ENCODE measurements at regions not wholly inside any gene's neighbourhood (a gene's known extent, or its start where the extent isn't known, plus 50 kb on each side); places are given as distances from the start of the nearest gene placed in this dataset.
"Not testable (repeated sequence)": the region's sequence is repeated elsewhere in the genome, so short reads cannot be mapped to it uniquely, and the experiment has no call there.

- DNase-seq, result peak; percentile 2
Observed at GRCh38 chr6:144479991-144480390, 194.9 kb downstream of the UTRN start.

DNA sequence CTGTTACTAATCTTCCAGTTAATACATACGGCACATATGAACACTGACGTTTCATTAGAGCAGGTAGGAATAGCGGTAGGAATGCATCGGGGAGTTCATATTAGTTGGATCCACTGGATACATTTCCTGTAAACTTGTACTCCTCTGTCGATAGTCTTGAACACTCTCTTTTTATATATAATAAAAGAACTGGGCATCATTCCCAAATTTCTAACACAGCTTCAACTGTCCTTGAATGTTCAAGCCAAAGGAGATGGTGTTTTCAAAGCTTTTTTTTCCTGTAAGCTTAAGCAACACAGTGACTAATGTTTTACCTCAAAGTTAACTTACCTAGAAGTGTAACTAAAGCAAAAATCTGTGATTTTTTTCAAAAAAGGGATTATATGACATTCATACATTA is 195.3 kb downstream of the UTRN start:
- peak; percentile 25 for DNase-seq

- no peak for DNase-seq
Observed at GRCh38 chr6:144481527-144481926, 196.4 kb downstream of the UTRN start.

DNA sequence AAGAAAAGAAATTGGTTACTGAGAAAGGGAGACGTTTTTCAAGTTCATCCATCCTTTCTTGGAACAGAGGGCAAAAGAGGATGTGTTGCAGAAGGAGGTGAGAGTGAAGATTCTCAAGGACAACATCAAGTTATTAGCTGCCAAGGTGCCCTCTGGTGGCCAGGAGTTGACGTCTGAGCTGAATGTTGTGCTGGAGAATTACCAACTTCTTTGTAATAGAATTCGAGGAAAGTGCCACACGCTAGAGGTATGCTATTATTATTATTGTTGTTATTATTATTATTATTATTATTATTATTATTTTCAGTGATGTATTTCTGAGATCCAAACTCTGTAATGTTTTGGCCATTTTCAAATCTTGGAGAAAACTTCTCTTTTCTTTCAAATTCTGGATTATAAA is 197.0 kb downstream of the UTRN start:
- DNase-seq, result peak; percentile 25

DNA sequence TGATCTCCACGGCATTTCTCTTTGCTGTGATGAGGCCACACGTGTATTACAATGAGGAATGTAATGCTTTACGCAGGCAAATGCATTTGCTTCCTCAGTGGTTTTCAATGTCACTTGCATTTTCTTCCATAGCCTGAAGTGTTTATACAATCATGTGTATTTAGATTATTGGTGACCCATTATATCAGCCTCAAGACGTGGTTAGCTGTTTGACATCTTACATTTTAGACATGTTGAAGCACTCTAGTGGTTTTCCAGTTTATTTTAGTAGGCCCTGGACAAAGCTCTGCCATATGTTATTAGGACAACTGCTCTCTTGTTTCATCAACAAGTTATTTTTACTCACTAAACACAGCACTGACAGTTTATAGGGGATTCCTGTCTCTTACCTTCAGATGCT is 200.4 kb downstream of the UTRN start:
- no peak for DNase-seq

DNA sequence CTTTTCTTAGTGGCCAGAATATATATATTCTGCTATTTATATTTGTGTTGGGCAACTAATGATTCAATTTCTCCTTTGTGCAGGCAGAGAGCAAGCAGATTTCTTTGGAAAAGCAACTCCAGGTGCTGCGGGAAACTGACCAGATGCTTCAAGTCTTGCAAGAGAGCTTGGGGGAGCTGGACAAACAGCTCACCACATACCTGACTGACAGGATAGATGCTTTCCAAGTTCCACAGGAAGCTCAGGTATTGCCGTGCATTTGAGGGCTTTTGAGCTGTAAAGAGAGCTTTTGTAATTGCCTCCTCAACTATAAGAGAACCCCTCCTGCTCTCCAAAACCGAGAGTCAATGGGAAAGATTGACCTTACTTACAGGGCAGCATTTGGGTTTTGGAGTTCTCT is 203.5 kb downstream of the UTRN start:
- DNase-seq, result no peak

DNA sequence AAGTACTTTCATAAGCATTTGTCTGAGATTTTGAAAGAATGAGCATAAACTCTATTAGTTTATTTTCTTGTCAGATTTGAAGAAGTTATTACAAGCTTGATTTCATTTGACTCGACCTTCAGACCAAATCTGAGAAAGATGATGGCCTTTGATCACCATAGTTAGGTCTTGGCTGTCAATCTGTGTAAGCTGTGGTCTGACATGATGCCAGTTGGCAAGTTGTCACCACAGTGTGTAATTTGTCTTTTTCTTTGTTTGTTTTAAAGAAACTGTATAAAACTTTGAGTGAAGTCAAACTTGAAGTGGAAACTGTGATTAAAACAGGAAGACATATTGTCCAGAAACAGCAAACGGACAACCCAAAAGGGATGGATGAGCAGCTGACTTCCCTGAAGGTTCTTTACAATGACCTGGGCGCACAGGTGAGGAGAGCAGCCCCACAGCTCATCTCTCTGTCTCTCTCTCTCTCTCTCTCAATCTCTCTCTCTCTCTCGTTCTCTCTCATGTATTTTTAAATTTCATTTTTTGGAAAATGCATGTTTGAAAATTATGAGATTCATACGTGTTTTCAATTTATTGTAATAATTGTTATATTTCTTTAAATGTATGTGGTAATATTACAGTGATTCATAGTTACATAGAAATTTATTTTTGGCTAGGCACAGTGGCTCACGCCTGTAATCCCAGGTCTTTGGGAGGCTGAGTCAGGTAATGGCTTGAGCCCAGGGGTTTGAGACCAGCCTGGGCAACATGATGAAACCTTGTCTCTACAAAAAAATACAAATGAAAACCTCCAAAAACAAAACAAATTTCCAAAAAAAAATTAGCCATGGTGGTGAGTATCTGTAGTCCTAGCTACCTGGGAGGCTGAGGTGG is 208.1 kb downstream of the UTRN start:
- no peak for DNase-seq

DNA sequence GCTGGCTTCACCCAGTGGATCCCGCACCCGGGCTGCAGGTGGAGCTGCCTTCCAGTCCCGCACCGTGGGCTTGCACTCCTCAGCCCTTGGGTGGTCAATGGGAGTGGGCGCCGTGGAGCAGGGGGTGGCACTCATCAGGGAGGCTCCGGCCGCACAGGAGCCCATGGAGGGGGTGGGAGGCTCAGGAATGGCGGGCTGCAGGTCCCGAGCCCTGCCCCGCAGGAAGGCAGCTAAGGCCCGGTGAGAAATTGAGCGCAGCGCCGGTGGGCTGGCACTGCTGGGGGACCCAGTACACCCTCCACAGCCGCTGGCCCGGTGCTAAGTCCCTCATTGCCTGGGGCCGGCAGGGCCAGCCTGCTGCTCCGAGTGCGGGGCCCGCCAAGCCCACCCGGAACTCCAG is 209.9 kb downstream of the UTRN start:
- not testable (repeated sequence) for DNase-seq

GRCh38 chr6:144497650-144498049 is 212.5 kb downstream of the UTRN start:
- no peak for DNase-seq

GRCh38 chr6:144500892-144501291 is 215.8 kb downstream of the UTRN start:
- DNase-seq, result no peak

DNA sequence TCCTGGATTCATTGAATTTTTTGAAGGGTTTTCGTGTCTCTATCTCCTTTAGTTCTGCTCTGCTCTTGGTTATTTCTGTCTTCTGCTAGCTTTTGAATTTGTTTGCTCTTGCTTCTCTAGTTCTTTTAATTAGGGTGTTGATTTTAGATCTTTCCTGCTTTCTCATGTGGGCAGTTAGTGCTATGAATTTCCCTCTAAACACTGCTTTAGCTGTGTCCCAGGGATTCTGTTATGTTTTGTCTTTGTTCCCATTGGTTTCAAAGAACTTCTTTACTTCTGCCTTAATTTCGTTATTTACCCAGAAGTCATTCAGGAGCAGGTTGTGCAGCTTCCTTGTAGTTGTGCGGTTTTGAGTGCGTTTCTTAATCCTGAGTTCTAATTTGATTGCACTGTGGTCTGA is 220.1 kb downstream of the UTRN start:
- not testable (repeated sequence) for DNase-seq

DNA sequence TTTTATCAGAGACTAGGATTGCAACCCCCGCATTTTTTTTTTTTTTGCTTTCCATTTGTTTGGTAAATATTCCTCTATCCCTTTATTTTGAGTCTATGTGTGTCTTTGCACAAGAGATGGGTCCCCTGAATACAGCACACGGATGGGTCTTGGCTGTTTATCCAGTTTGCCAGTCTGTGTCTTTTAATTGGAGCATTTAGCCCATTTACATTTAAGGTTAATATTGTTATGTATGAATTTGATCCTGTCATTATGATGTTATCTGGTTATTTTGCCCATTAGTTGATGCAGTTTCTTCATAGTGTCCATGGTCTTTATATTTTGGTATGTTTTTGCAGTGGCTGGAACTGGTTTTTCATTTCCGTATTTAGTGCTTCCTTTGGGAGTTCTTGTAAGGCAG is 220.9 kb downstream of the UTRN start:
- not testable (repeated sequence) for DNase-seq

GRCh38 chr6:144507772-144508312 is 222.7 kb downstream of the UTRN start:
- DNase-seq, result not testable (repeated sequence)

DNA sequence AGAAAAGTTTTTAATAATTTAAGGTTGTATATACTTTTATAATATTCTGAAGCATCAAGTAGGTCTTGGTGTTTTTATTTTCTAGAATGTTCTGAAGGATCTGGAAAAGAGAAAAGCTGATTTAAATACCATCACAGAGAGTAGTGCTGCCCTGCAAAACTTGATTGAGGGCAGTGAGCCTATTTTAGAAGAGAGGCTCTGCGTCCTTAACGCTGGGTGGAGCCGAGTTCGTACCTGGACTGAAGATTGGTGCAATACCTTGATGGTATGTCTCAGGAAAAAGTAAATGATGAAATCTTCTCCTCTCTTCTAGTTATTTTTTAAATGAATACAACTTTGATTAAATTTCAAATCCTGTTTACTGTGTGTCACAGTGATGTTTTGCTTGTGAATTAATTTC is 225.7 kb downstream of the UTRN start:
- DNase-seq, result no peak

DNA sequence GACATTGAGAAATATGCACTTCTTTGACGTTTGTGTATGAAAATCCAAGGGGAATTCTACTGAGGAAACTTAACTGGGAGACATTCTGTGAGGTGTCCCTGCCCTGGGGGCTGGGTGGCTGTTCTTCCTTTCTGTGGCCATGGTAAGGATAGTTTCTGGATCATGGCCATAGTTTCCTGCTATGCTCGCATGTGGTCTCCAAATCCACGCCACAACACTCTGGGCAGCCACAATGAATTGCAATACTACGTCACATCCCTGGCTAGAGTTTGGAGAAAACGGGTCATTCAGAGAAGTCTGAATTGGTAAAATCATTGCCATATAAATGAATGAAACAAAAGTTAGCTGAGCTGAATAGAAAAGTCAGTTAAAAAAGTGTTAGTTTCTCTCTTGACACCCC is 230.6 kb downstream of the UTRN start:
- DNase-seq, result no peak

DNA sequence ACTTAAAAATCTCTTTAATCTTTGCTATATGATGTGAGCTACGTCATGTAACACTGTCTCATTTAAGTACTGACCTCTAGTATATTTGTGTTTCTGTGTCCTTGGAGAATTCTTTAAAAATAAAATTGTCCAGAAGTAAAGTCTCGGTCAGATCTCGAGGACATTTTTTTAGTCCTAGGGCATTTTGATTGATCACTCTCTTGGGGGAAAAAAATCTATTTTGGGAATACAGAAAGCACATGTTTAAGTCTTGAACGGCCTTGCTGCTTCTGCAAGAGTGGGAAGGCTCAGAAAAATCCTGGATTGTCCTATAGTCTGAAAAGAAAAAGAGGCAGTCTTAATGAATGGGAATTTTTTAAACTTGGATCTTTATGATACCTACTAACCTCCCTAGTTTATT is 234.3 kb downstream of the UTRN start:
- DNase-seq, result no peak

GRCh38 chr6:144528743-144529425 is 243.7 kb downstream of the UTRN start:
- no peak for DNase-seq

GRCh38 chr6:144530118-144530517 is 245.0 kb downstream of the UTRN start:
- no peak for DNase-seq

DNA sequence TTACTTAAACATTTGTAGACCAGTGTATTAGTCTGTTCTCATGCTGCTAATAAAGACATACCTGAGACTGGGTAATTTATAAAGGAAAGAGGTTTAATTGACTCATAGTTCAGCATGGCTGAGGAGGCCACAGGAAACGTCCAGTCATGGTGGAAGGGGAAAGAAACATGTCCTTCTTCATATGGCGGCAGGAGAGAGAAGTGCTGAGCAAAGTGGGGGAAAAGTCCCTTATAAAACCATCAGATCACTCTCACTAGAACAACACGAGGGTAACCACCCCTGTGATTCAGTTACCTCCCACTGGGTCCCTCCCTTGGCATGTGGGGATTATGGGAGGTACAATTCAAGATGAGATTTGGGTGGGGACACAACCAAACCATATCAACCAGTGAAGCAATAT is 247.1 kb downstream of the UTRN start:
- DNase-seq, result not testable (repeated sequence)

DNA sequence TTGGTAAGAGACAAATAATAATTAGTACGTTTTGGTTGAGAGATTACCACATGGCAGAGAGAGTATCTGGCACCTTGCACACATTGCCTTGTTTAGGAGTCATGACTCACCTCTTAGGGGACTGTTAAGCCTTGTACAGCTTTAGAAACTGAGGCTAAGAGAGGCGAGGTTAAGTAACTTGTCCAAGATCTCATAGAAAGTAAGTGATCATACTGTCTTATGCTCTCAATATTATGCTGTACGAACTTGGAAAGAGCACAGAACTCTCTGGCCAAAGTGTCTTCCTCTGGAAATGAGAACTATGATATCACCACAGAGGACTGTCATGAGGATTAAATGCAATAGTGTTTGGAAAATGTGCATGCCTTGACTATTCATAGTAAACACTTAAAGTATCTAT is 249.0 kb downstream of the UTRN start:
- DNase-seq, result no peak

DNA sequence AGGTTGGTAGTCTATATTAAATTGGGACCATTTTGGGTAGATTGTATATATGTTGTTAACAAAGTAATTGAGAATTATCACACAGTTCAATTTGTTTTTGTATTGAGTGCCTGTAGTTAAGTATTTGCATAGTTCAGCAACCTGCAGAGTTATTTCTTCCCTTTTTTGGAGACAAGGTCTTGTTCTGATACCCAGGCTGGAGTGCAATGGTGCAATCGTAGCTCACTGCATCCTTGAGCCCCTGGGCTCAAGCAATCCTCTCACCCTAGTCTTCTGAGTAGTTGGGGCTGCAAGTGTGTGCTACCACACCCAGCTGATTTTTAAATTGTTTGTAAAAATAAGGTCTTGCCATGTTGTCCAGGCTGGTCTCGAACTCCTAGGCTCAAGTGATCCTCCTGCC is 250.5 kb downstream of the UTRN start:
- DNase-seq, result no peak

- DNase-seq, result no peak
Observed at GRCh38 chr6:144536079-144536478, 250.9 kb downstream of the UTRN start.

- DNase-seq, result no peak
Observed at GRCh38 chr6:144543006-144543871, 258.1 kb downstream of the UTRN start.

Data from midbrain (tissue), 1 donor.